IMR-90 (cell line): ENCODE measurements at regions not wholly inside any gene's neighbourhood (a gene's known extent, or its start where the extent isn't known, plus 50 kb on each side); places are given as distances from the start of the nearest gene placed in this dataset.

Experiments used
- ATAC-seq: fragments of 200-7000 bp; cut with Tn5 transposase; 2 replicates; pipeline ENCODE4 v1.9.1; 2020; ENCODE audit warnings: low read depth, mild to moderate bottlenecking, moderate library complexity
- BruUV-seq: library from RNA; stranded (reverse); fragments of 400-500 nt; replicated peaks from 2 replicates; lab custom pipeline; 2021; lab: Mats Ljungman, UMichigan
- CTCF ChIA-PET: fragments of 300-600 bp; formaldehyde crosslinking; extraction: SDS; loops from one replicate; lab custom pipeline; 2021; ENCODE audit warnings: antibody characterized with exemption; lab: Yijun Ruan, JAX
- POLR2A ChIA-PET: fragments of 300-600 bp; sonication (Branson Sonifier 250); formaldehyde crosslinking; loops from one replicate; lab custom pipeline; 2022; ENCODE audit warnings: antibody characterized with exemption; ENCODE audit not compliant: unreplicated experiment; lab: Charles Lee
- DNase-seq: peaks from one replicate; pipeline ENCODE4 v3.0.0; 2013
- H2AFZ ChIP-seq: replicated peaks from 2 replicates; pipeline ENCODE3; 2013; ENCODE audit warnings: low read length, mild to moderate bottlenecking; ENCODE audit not compliant: poor library complexity
- H2AK5ac ChIP-seq: 2 replicates; pipeline ENCODE4 v1.6.1; 2013; ENCODE audit warnings: low read depth, low read length, inconsistent platforms
- H2AK9ac ChIP-seq: replicated peaks from 2 replicates; pipeline ENCODE3; 2013; ENCODE audit warnings: mild to moderate bottlenecking, low read depth, low read length, moderate library complexity; ENCODE audit not compliant: poor library complexity
- H2BK120ac ChIP-seq: 2 replicates; pipeline ENCODE4 v1.6.1; 2013; ENCODE audit warnings: low read depth, low read length, inconsistent platforms
- H2BK15ac ChIP-seq: 3 replicates; pipeline ENCODE4 v1.6.1; 2013; ENCODE audit warnings: low read depth, low read length, inconsistent platforms
- H2BK20ac ChIP-seq: 2 replicates; pipeline ENCODE4 v1.6.1; 2013; ENCODE audit warnings: low read depth, mild to moderate bottlenecking, inconsistent platforms, low read length, moderate library complexity
- H2BK5ac ChIP-seq: 2 replicates; pipeline ENCODE4 v1.6.1; 2013; ENCODE audit warnings: mild to moderate bottlenecking, low read depth, low read length, inconsistent platforms; ENCODE audit not compliant: poor library complexity, severe bottlenecking
- H3K14ac ChIP-seq: replicated peaks from 2 replicates; pipeline ENCODE4 v1.6.1; 2013; ENCODE audit warnings: low read depth, low read length, inconsistent platforms
- H3K18ac ChIP-seq: 2 replicates; pipeline ENCODE4 v1.6.1; 2013; ENCODE audit warnings: low read depth, low read length, control low read depth
- H3K23ac ChIP-seq: 2 replicates; pipeline ENCODE4 v1.6.1; 2013; ENCODE audit warnings: low read depth, low read length, inconsistent platforms
- H3K27ac ChIP-seq: 2 replicates; pipeline ENCODE4 v1.5.1; 2013; ENCODE audit warnings: mild to moderate bottlenecking, control low read depth, low read length; ENCODE audit not compliant: insufficient read depth
- H3K27me3 ChIP-seq: 2 replicates; pipeline ENCODE4 v1.6.1; 2013; ENCODE audit warnings: low read length; ENCODE audit not compliant: control insufficient read depth, insufficient read depth
- H3K36me3 ChIP-seq: 2 replicates; pipeline ENCODE4 v1.6.1; 2013; ENCODE audit warnings: low read length, mixed read lengths; ENCODE audit not compliant: control insufficient read depth, insufficient read depth
- H3K4ac ChIP-seq: 2 replicates; pipeline ENCODE4 v1.6.1; 2013; ENCODE audit warnings: low read depth, low read length, inconsistent platforms
- H3K4me1 ChIP-seq: 2 replicates; pipeline ENCODE4 v1.6.1; 2013; ENCODE audit warnings: low read length, mixed read lengths; ENCODE audit not compliant: control insufficient read depth, insufficient read depth
- H3K4me2 ChIP-seq: 2 replicates; pipeline ENCODE4 v1.6.1; 2013; ENCODE audit warnings: low read depth, mild to moderate bottlenecking, control low read depth, low read length, moderate library complexity
- H3K4me3 ChIP-seq: 2 replicates; pipeline ENCODE4 v1.5.1; 2013; ENCODE audit warnings: low read depth, mild to moderate bottlenecking, control low read depth, low read length, moderate library complexity; ENCODE audit not compliant: insufficient read depth
- H3K56ac ChIP-seq: 2 replicates; pipeline ENCODE4 v1.6.1; 2013; ENCODE audit warnings: low read length, inconsistent platforms; ENCODE audit not compliant: insufficient read depth; ENCODE audit errors: extremely low read depth
- H3K79me1 ChIP-seq, 2 experiments: 2 replicates each; pipeline ENCODE4 v1.6.1; 2013; ENCODE audit warnings: low read length in 2 of 2, inconsistent platforms in 1 of 2, low read depth in 1 of 2
- H3K9ac ChIP-seq: 2 replicates; pipeline ENCODE4 v1.6.1; 2013; ENCODE audit warnings: low read depth, low read length, control low read depth
- H3K9me1 ChIP-seq: 2 replicates; pipeline ENCODE4 v1.6.1; 2013; ENCODE audit warnings: low read length, inconsistent platforms; ENCODE audit not compliant: insufficient read depth
- H3K9me3 ChIP-seq: 2 replicates; pipeline ENCODE4 v1.6.1; 2013; ENCODE audit warnings: low read length; ENCODE audit not compliant: control insufficient read depth, insufficient read depth
- H4K20me1 ChIP-seq: 2 replicates; pipeline ENCODE4 v1.6.1; 2013; ENCODE audit warnings: low read length, inconsistent platforms; ENCODE audit not compliant: insufficient read depth
- H4K5ac ChIP-seq: 2 replicates; pipeline ENCODE4 v1.6.1; 2013; ENCODE audit warnings: mild to moderate bottlenecking, low read depth, low read length, control low read depth
- H4K8ac ChIP-seq, 2 experiments: 2 replicates each; pipeline ENCODE4 v1.6.1; 2013; ENCODE audit warnings: low read depth in 2 of 2, low read length in 2 of 2, control low read depth in 1 of 2, inconsistent platforms in 1 of 2
- H4K91ac ChIP-seq: 2 replicates; pipeline ENCODE4 v1.6.1; 2013; ENCODE audit warnings: low read depth, low read length, inconsistent platforms; ENCODE audit not compliant: insufficient read depth
- CEBPB ChIP-seq: IDR thresholded peaks from 2 replicates; pipeline ENCODE4 v1.6.1; 2012; ENCODE audit warnings: low read depth, low read length, improper control_type of control experiment
- CHD1 ChIP-seq: IDR thresholded peaks from 2 replicates; pipeline ENCODE4 v1.6.1; 2012; ENCODE audit warnings: low read depth, low read length, improper control_type of control experiment
- CTCF ChIP-seq: conservative IDR thresholded peaks from 2 replicates; pipeline ENCODE4 v1.5.1; 2012; ENCODE audit warnings: mild to moderate bottlenecking, low read depth, low read length, improper control_type of control experiment
- ELK1 ChIP-seq: fragments of 150-350 bp; IDR thresholded peaks from 2 replicates; pipeline ENCODE4 v1.6.1; 2016; ENCODE audit warnings: low read depth, mild to moderate bottlenecking, low read length, moderate library complexity, borderline replicate concordance
- FOS ChIP-seq: fragments of 150-350 bp; IDR thresholded peaks from 2 replicates; pipeline ENCODE4 v1.6.1; 2016; ENCODE audit warnings: low read depth, low read length
- POLR2A ChIP-seq: IDR thresholded peaks from 2 replicates; pipeline ENCODE4 v1.6.1; 2012; ENCODE audit warnings: mild to moderate bottlenecking, low read depth, low read length
- RAD21 ChIP-seq: IDR thresholded peaks from 2 replicates; pipeline ENCODE4 v1.6.1; 2012; ENCODE audit warnings: low read length, improper control_type of control experiment
- RCOR1 ChIP-seq: IDR thresholded peaks from 2 replicates; pipeline ENCODE4 v1.6.1; 2012; ENCODE audit warnings: mild to moderate bottlenecking, low read length, improper control_type of control experiment; ENCODE audit not compliant: insufficient replicate concordance
- RFX5 ChIP-seq: IDR thresholded peaks from 2 replicates; pipeline ENCODE4 v1.8.0; 2012; ENCODE audit warnings: low read depth, mild to moderate bottlenecking, low read length, moderate library complexity
- SMC3 ChIP-seq: fragments of 150-350 bp; IDR thresholded peaks from 2 replicates; pipeline ENCODE4 v1.6.1; 2016; ENCODE audit warnings: low read depth, mild to moderate bottlenecking, antibody characterized with exemption, low read length, moderate library complexity
- USF2 ChIP-seq: fragments of 150-350 bp; IDR thresholded peaks from 2 replicates; pipeline ENCODE4 v1.6.1; 2017; ENCODE audit warnings: mild to moderate bottlenecking, antibody characterized with exemption, low read length, low read depth
- WGBS, 2 experiments: methylation state at CpG; one replicate each; pipeline versions ENCODE4 v1.1.5 to v1.1.7; 2013; ENCODE audit warnings: missing lambda C conversion rate in 2 of 2; ENCODE audit not compliant: insufficient read length in 1 of 2; ENCODE audit errors: extremely low coverage in 2 of 2; 5-methylcytosine and 5-hydroxymethylcytosine counted together
- dilution Hi-C: fragments of 300-500 bp; cut with HindIII; formaldehyde crosslinking; loops from one replicate; pipeline ENCODE4 v1.14.3; 2018; ENCODE audit warnings: low sequenced_read_pairs; ENCODE audit not compliant: unreplicated experiment
- in situ Hi-C: fragments of 300-500 bp; cut with MboI; formaldehyde crosslinking; loops from 3 replicates; pipeline ENCODE4 v1.14.3; 2019; ENCODE audit warnings: low sequenced_read_pairs, inconsistent platforms, mixed read lengths
- intact Hi-C: fragments of 100-400 bp; cut with micrococcal nuclease; formaldehyde crosslinking; loops from 2 replicates; pipeline ENCODE4 v1.10.0; 2022

- H2BK5ac ChIP-seq = no peak overlapping the region
- H3K79me1 ChIP-seq = no peaks in the 10 kb centered on the region
- peaks cover 29% of the 10 kb centered on the region for H3K27me3 ChIP-seq
- no peak overlapping the region for H4K8ac ChIP-seq
- no peaks in the 10 kb centered on the region for H3K9me3 ChIP-seq
- ChIA-PET CTCF (no interaction called here), POLR2A (interaction anchor here (0.6 kb wide), 1 partner anchor 68 kb away, joined by 3 read pairs; no protein-coding TSS in a partner anchor)
- no peak overlapping the region for H2BK15ac ChIP-seq
- ATAC-seq = no peak
- no peak overlapping the region for H3K23ac ChIP-seq
- no peaks in the 10 kb centered on the region for H3K36me3 ChIP-seq
- H2AK5ac ChIP-seq = no peak overlapping the region
- WGBS, 2 experiments = 100% methylated on average over 1 of the region's 6 CpGs; no CpG with 5 or more reads in 1 of the 2 experiments
- no peak overlapping the region for H3K4me3 ChIP-seq
- TF ChIP-seq CEBPB (no peak), CHD1 (no peak), FOS (no peak), ELK1 (no peak), SMC3 (no peak), POLR2A (no peak), RCOR1 (no peak), CTCF (no peak), RFX5 (no peak), USF2 (no peak), RAD21 (no peak)
- H3K56ac ChIP-seq = no peak overlapping the region
- H3K9ac ChIP-seq = no peak overlapping the region
- no peak overlapping the region for H4K5ac ChIP-seq
- no TSS peak for BruUV-seq
- H3K27ac ChIP-seq = no peak overlapping the region
- no peak overlapping the region for H3K14ac ChIP-seq
- 0 out of 2 replicates have a peak, but pooled peaks cover 2% of the 10 kb centered on the region for H3K4me1 ChIP-seq
- H3K18ac ChIP-seq = no peak overlapping the region
- no peaks in the 10 kb centered on the region for H4K20me1 ChIP-seq
- no peak overlapping the region for H2BK120ac ChIP-seq
- H3K4me2 ChIP-seq = no peak overlapping the region
- intact Hi-C loops = no loop called here
- no peaks in the 10 kb centered on the region for H3K9me1 ChIP-seq
- H2AFZ ChIP-seq = no peak overlapping the region
- H2AK9ac ChIP-seq = no peak overlapping the region
- dilution Hi-C loops = no loop called here
- H2BK20ac ChIP-seq = no peak overlapping the region
- in situ Hi-C loops = no loop called here
- H3K4ac ChIP-seq = no peak overlapping the region
- no peak overlapping the region for H4K91ac ChIP-seq
- no peak for DNase-seq
These were observed 155.9 kb upstream of the SHB start for GRCh38 chr9:38224941-38225340.
